Mesodermal cell (in vitro differentiated cells): ENCODE measurements at regions not wholly inside any gene's neighbourhood (a gene's known extent, or its start where the extent isn't known, plus 50 kb on each side); places are given as distances from the start of the nearest gene placed in this dataset.

Experiments
- H3K27ac ChIP-seq: 2 replicates; pipeline ENCODE4 v1.7.0; 2013; ENCODE audit warnings: mild to moderate bottlenecking, low read depth, low read length, moderate library complexity; ENCODE audit not compliant: severe bottlenecking
- H3K36me3 ChIP-seq: 2 replicates; pipeline ENCODE4 v1.7.1; 2013; ENCODE audit warnings: mild to moderate bottlenecking, low read length, moderate library complexity; ENCODE audit not compliant: control insufficient read depth, insufficient read depth
- H3K4me1 ChIP-seq: one replicate; pipeline ENCODE4 v1.7.1; 2013; ENCODE audit warnings: mild to moderate bottlenecking, low read length; ENCODE audit not compliant: insufficient read depth, control insufficient read depth, poor library complexity, severe bottlenecking
- H3K4me3 ChIP-seq: 2 replicates; pipeline ENCODE4 v1.7.0; 2013; ENCODE audit warnings: low read length, control low read depth, mild to moderate bottlenecking; ENCODE audit not compliant: insufficient read depth, poor library complexity, severe bottlenecking; ENCODE audit errors: extremely low read depth
- H3K9me3 ChIP-seq: 2 replicates; pipeline ENCODE4 v1.7.1; 2013; ENCODE audit warnings: mild to moderate bottlenecking, low read length, moderate library complexity; ENCODE audit not compliant: control insufficient read depth
- WGBS, 2 experiments: methylation state at CpG; one replicate each; pipeline ENCODE4 v1.1.5; 2013; ENCODE audit warnings: missing lambda C conversion rate in 2 of 2; ENCODE audit not compliant: insufficient coverage in 2 of 2; 5-methylcytosine and 5-hydroxymethylcytosine counted together

GRCh38 chr7:91342346-91342745 lies 78.1 kb downstream of the FZD1 start:
- H3K4me1 ChIP-seq = no peaks in the 10 kb centered on the region
- H3K27ac ChIP-seq = no peak overlapping the region
- H3K36me3 ChIP-seq = no peaks in the 10 kb centered on the region
- no peaks in the 10 kb centered on the region for H3K9me3 ChIP-seq
- H3K4me3 ChIP-seq = no peak overlapping the region
- 96 to 98% methylated on average over 5 to 9 of the region's 9 CpGs for WGBS, 2 experiments

- no peak overlapping the region for H3K27ac ChIP-seq
- 78 to 91% methylated on average over 3 to 4 of the region's 4 CpGs for WGBS, 2 experiments
- H3K4me1 ChIP-seq = peaks cover 9% of the 10 kb centered on the region
- no peaks in the 10 kb centered on the region for H3K36me3 ChIP-seq
- H3K4me3 ChIP-seq = no peak overlapping the region
- H3K9me3 ChIP-seq = no peaks in the 10 kb centered on the region
Measured at GRCh38 chr7:91343420-91343960, 79.3 kb downstream of the FZD1 start.

- Histone ChIP-seq H3K27ac (no peak overlapping the region), H3K4me3 (no peak overlapping the region), H3K36me3 (no peaks in the 10 kb centered on the region), H3K9me3 (no peaks in the 10 kb centered on the region), H3K4me1 (peaks cover 12% of the 10 kb centered on the region)
- 72 to 81% methylated on average over 3 to 4 of the region's 6 CpGs for WGBS, 2 experiments
Measured at GRCh38 chr7:91343996-91344629, 79.9 kb downstream of the FZD1 start.

GRCh38 chr7:91344911-91345310 lies 80.7 kb downstream of the FZD1 start:
- Histone ChIP-seq H3K27ac (no peak overlapping the region), H3K36me3 (no peaks in the 10 kb centered on the region), H3K4me3 (no peak overlapping the region), H3K4me1 (peaks cover 18% of the 10 kb centered on the region), H3K9me3 (no peaks in the 10 kb centered on the region)
- WGBS, 2 experiments = 91 to 96% methylated on average over 4 of the region's 5 CpGs

GRCh38 chr7:91345449-91345848 lies 81.2 kb downstream of the FZD1 start:
- H3K4me1 ChIP-seq = peaks cover 18% of the 10 kb centered on the region
- H3K27ac ChIP-seq = no peak overlapping the region
- H3K9me3 ChIP-seq = no peaks in the 10 kb centered on the region
- WGBS, 2 experiments = no CpG with 5 or more reads among the region's 1 CpG
- no peaks in the 10 kb centered on the region for H3K36me3 ChIP-seq
- no peak overlapping the region for H3K4me3 ChIP-seq

GRCh38 chr7:91346426-91346825 lies 82.2 kb downstream of the FZD1 start:
- Histone ChIP-seq H3K27ac (no peak overlapping the region), H3K4me3 (no peak overlapping the region)

GRCh38 chr7:91347290-91347689 lies 83.1 kb downstream of the FZD1 start:
- peaks cover 29% of the 10 kb centered on the region for H3K4me1 ChIP-seq
- H3K27ac ChIP-seq = no peak overlapping the region
- WGBS, 2 experiments = 67 to 89% methylated on average over 1 to 3 of the region's 3 CpGs

More at GRCh38 chr7:91346426-91346825, 82.2 kb downstream of the FZD1 start:
- Histone ChIP-seq H3K4me1 (peaks cover 24% of the 10 kb centered on the region), H3K9me3 (no peaks in the 10 kb centered on the region), H3K36me3 (no peaks in the 10 kb centered on the region)

GRCh38 chr7:91348711-91349110 lies 84.5 kb downstream of the FZD1 start:
- Histone ChIP-seq H3K36me3 (no peaks in the 10 kb centered on the region), H3K4me3 (no peak overlapping the region), H3K27ac (peak overlapping the region; percentile 6), H3K4me1 (peaks cover 33% of the 10 kb centered on the region), H3K9me3 (no peaks in the 10 kb centered on the region)

More at GRCh38 chr7:91347290-91347689, 83.1 kb downstream of the FZD1 start:
- no peak overlapping the region for H3K4me3 ChIP-seq
- H3K9me3 ChIP-seq = no peaks in the 10 kb centered on the region
- H3K36me3 ChIP-seq = no peaks in the 10 kb centered on the region

GRCh38 chr7:91351374-91351773 lies 87.1 kb downstream of the FZD1 start:
- H3K36me3 ChIP-seq = no peaks in the 10 kb centered on the region
- H3K9me3 ChIP-seq = no peaks in the 10 kb centered on the region
- 89 to 100% methylated on average over 1 of the region's 3 CpGs for WGBS, 2 experiments
- H3K4me1 ChIP-seq = peaks cover 36% of the 10 kb centered on the region
- no peak overlapping the region for H3K27ac ChIP-seq
- H3K4me3 ChIP-seq = no peak overlapping the region

GRCh38 chr7:91352091-91352490 lies 87.9 kb downstream of the FZD1 start:
- Histone ChIP-seq H3K36me3 (no peaks in the 10 kb centered on the region), H3K4me1 (peaks cover 36% of the 10 kb centered on the region), H3K4me3 (no peak overlapping the region), H3K9me3 (no peaks in the 10 kb centered on the region), H3K27ac (no peak overlapping the region)
- 79 to 83% methylated on average over 4 of the region's 4 CpGs for WGBS, 2 experiments

GRCh38 chr7:91353848-91354247 lies 89.6 kb downstream of the FZD1 start:
- WGBS, 2 experiments = 25% methylated on average over 1 of the region's 2 CpGs; no CpG with 5 or more reads in 1 of the 2 experiments
- no peaks in the 10 kb centered on the region for H3K36me3 ChIP-seq
- no peak overlapping the region for H3K4me3 ChIP-seq
- H3K27ac ChIP-seq = no peak overlapping the region
- no peaks in the 10 kb centered on the region for H3K9me3 ChIP-seq
- peaks cover 26% of the 10 kb centered on the region for H3K4me1 ChIP-seq
